ENCODE measurements at regions not wholly inside any gene's neighbourhood (a gene's known extent, or its start where the extent isn't known, plus 50 kb on each side); places are given as distances from the start of the nearest gene placed in this dataset.

DNA sequence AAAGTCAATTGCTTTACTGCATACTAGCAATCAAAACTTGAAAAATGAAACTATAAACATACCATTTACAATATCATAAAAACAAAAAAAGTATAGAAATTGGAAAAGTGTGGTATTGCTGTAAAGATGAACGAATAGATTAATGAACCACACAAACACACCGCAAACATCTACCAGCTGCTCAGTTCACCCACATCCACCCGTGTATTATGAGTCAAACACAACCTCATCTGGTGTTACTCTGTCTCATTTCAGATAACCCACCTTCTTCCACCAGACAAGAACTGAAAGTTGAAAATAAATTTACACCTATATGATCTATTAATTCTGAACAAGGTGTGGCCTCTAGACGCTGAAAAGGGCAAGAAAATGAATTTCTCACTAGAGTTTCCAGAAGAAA lies 53.3 kb downstream of the BLID start:
- no peak for ATAC-seq

DNA sequence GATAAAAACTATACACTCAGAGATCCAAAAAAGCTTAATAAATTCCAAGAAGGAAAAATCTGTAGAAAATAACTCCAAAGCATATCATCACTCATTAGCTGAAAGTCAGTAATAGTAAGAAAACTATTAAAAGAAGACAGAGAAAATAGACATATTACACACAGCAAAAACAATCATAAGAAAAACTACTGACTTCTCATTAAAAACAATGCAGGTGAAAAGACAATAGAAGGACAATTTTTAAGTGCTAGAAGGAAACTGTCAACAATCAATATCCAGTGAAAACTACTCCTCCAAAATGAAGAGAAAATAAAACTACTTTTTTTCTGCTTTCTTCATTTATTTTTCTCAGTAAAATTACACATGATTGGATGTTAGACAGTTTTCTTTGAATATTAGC lies 56.5 kb downstream of the BLID start:
- no peak for ATAC-seq

DNA sequence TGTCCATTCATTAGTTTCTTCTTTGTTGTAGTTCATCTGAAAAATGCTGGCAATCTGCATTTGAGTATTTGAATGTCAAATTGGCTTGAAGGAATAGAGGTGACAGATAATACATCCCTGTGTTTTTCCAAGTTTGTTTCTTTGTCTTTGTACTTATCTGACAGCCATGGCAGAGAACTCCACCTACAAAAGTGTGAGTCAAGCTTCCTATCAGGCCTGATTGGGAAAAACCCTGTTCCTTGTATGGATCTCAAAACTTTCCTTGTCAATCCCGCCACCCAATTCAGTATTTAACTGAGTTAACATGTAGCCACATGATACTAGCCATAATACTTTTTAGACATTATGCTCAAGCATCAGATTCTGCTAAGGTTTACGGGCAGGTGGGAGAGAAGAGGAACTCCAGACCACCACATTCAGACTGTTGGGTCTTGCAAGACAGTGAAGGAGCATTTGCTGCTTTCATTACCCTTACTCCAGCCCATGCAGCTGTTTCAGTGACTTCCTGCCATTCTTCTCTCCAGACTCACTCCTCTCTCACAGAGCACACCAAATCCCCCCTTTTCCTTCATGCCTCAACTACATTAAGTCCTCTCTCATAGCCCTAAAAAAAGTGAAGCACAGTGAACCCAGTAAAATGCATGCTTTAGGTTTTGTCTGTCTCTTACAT lies 65.9 kb downstream of the BLID start:
- ATAC-seq: no peak

DNA sequence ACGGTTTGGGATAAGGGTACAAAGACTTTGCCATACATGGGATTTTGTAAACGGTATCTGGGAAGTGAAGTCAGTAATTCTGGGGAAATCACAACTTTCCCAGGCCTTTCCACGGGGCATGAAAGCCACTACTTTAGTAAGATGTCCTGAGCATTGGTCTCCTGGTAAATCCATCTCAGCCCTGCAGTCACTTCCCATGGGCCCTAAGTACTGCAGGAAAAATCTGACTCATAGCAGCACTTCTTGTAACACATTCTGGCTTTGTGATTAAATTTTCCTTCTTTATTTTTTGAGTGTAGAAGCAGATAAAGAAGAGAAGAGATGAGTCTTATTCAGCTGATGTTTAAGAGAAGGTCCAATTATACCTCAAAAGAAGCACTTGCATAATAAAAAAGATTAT lies 67.6 kb downstream of the BLID start:
- ATAC-seq: no peak

DNA sequence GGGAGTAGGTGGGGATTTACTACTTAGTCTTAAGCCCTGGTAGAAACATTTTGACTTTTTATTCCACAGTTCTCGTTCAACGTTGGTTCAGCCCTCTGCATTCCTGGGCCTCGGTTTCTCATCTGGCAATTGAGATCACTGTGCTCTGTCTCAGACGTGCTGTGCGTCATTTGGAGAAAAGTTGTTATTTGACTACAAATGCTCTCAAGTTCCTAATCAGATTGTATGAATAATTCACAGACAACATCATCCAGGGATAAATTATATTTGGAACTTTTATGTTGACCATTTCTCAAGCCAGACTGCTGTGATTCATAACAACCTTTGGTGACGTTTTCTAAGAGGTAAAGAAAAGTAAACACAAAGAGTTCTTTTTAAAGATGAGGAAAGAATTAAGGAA lies 69.2 kb downstream of the BLID start:
- no peak for ATAC-seq

DNA sequence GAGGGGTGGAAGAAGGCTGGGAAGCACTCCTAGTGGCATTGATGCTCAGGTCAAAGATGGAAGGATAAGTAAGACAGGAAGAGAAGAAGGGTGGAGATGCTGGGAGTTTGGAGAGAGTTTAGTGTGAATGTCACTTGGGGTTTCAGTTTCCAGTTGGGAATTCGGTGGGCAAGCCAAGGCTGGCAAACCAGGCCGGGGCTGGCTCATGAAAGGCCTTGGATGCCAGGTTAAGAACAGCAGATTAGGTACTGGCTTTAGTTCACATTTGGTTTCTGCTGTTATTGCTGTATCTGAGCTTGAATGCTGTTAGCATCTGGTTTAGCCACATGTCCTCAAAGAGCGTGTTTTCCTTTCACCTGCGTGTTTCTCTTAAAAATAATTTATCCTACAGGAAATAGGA lies 69.6 kb downstream of the BLID start:
- ATAC-seq: no peak

DNA sequence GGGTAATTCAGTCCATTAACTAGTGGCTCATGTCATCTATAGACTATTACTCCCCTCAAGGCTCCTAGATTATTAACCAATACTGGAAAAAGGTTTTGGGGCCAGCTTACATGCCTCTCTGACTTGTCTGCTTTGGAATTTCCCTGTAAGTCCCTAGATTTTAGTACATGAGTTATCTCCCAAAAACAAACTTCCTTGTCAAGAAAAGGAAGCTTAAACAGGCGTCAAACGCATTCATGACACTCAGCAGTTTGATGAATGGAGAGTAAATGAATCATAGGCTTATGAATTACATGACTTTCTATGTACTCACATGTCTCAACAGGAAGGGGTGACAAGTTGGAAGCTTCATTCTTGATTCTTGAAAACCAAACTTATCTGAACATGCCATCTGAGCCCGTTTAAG lies 70.8 kb downstream of the BLID start:
- no peak for ATAC-seq

DNA sequence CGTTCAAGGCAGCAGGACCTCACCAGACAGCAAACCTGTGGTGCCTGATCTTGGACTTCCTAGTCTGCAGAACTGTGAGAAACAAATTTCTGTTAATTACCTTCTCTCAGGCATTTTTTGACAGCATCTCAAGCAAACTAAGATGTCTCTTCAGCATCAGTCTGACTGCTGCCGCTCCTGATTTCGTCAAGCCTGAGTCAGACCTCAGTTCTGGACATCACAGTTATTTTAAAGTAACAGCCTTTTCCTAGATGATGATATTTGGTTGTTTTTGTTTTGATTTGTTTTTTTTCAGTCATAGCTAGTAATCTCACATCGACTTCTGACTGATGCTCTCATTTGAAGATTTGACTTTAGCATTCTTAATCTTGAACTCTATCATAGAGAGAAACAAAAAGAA lies 71.9 kb downstream of the BLID start:
- no peak for ATAC-seq

DNA sequence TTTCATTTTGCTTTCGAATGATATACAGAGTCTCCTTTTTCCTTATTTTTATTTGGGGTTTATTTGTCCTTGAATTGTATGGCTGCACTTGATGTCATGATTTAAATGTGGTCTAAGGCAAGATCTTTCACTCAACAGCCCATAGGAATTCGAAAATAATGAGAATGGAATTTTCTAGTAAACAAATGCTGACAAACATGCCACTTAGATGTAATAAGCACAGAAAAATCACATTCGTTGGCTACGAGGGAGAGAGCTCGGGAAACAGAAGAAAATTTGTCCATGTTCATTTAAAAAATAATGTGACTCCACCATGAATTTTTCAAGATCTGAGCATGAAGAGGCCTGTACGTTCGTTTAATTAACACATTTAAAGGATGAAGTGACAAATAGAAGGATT lies 73.0 kb downstream of the BLID start:
- ATAC-seq: no peak

DNA sequence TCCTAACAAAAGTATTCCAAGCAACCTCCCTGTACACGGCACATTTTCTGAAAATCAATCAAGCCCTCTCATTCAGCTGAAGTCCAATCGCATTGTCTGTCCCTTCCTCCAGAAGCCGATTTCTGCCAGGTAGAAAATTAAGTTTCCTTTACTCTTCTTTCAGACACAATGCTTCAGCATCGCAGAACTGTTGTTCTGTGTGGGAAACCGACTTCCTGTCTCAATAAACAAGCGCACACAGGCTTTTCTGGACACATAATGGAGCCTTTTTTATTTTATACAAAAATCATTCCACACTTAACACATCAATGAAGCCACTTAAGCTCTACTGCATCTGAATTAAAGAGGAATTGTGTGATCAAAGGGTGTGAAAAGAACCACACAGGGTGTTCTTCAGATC lies 75.6 kb downstream of the BLID start:
- no peak for ATAC-seq

DNA sequence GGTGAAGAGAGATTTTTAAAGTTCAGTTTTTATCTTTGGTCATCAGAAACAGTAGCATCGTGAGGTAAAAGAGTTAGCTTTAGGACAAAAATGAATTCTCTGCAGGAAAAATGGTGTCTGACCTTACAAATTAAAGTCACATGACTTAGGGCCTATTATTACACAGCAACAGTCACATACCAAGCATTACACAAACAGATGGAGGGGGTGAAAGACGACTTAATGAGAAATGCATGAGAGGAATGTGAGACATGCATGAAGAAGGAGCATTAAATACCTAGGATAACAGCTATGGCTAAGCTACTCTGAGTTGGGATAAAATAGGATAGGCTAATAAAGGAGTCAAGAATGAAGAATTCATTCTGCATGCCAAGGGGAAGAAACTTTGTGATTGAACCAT lies 77.5 kb downstream of the BLID start:
- ATAC-seq: no peak

DNA sequence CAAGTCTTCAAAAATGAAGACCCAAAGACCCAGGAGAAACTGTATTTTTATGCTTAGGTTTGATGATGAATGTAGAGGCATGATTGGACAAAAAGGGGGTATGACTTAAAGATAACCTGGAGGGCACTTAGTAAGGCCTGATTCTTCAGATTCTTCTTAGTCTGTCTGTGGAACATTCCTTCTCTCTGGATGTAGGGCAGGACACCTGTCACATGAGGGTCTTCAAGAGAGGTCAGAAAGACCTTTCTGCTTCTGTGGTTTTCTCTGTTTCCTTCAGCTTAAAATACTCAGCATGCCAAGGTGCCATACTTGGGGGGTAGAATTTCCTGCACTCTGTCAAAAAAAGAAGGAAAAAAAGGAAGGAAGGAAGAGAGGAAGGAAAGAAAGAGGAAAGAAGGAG lies 78.1 kb downstream of the BLID start:
- no peak for ATAC-seq

DNA sequence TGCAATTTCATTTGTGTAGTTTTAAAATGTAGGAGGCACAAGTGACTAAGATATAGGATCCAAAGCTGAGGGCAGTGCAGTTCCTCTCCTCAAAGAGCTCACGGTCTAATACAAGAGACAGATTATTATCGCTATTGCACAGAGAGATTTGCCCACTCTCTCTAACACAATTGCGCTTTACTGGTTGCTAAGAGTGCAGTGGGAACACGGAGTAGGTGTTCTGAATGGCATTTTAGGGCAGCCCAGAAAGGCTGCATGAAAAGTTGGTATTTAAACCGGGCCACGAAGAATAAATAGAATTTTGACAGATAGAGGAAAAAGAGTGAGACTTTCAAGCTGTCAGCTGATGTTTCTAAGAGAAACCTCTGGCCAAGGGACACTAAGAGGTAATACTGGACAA lies 79.5 kb downstream of the BLID start:
- no peak for ATAC-seq

DNA sequence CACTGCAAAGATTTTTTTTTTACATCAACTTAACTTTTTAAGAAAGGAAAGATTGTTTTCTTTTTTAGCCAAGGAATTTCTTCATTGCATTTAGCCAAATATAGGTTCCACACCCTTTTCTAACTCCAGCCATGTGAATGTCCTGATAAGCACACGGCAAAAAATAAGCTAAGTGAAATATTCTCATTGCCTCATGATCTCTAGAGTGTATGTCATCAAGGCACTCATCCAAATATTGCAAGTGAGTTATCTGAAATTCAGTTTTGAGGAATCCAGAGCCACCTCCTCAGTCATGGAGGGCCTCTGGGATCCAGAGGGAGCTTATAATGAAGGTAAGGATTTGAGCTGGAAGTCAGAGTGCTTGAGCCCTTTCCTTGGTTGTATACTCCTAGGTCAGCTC lies 80.0 kb downstream of the BLID start:
- no peak for ATAC-seq

DNA sequence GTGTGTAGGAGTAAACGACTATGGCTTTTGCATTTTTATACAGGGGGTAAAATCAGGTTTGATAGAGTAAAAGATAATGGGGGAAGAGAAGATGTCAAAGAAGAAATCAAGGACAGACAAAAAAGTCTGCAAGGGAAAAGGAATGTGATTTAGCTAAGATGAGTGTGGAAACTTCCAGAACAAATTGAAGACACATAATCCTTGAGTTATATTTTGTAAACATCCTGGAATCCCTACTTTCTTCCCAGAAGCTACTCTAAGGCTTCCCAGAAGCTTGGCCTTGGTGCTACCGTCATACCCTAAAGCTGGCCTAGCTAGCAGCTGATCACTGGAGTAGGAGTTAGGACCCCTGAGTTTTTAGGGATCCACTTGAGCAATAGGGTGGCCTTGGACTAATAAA lies 82.4 kb downstream of the BLID start:
- no peak for ATAC-seq

DNA sequence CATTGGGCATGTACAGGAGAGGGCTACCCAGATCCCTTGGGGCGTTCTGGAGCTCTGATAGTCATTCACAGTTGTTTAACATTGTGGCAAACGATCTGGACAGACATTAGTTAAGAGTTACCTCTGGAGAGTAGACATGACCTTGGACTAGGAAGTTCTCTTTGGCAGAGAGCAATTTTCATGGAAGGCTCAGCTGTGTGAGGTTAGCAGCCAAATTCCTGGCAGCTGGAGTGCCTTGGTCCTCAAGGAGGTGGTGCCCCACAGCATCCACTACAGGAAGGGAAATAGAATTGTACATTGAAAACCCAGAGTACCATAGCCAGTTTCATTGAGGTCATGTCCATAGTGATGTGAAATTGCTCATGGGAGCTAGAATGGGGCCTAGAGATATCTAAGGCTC lies 82.8 kb downstream of the BLID start:
- no peak for ATAC-seq

DNA sequence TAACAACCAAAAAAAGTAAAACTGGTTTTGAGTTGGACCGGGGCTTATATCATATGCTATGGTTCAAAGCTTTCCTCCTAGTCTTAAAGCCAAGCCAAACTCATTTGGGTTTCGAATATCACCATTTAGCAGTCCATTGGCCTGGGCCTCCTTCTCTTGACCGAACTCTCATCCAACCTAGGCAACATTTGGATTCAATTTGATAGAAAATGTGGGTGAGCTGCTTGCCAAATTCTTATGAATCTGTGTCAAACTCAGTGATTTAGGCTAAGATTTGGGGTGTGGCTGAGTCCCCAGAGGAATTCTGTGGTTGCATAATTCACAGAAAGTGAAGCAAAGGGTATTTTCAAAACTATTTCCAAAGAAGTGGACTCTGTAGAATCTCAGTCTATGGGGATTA lies 83.7 kb downstream of the BLID start:
- no peak for ATAC-seq

DNA sequence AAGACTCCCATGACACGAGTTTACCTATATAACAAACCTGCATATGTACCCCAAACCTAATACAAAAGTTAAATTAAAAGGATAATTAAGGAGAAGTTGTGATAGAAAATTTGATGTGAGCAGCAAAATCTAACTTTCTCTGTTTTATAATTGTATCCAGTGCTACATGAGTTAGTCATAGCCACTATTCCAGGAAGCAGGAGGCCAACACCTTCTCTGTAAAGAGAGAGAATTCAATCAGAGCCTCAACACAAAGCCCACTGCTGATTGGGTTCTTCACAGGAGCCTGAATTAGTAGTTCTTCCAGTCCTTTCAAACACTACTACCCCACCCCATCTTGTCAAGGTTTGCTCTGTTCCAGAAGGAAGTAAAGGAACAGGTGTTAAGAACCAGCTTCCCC lies 84.2 kb downstream of the BLID start:
- no peak for ATAC-seq

DNA sequence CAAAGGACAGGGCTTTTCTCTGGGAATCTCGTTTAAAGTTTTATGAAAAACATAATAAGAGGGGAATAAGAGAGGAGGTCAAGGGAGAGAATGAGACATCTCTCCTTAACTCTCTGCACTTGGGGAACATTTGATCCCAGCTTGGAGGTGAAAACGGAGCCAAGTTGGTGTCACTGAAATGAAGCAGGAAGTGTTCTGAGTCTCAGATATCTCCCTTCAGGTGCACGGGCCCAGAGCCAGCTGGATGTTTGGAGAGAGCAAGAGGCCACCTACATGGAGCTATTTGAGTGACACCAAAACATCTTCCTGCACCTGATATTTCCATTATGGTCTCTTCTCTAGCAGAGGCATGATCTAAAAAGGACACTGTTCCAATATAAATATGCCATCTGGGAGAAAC lies 85.7 kb downstream of the BLID start:
- no peak for ATAC-seq

DNA sequence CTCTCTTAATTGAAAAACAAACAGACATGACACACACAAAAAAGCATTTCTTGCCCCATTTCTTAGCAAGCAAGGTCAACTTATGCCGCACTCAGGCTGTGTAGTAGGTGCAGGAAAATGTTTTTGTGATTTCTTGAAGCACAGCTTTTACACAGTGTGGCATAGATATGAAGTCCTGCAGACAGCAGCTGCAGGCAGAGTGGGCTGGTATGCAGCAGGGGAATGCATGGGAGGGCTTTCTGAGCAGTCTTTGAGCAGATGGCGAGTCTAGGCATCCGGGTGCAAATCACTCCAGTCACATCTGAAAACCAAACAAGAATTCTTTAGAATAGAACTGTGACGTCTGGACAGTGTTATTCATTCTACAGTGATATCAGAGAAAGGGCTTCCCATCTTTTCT lies 87.5 kb downstream of the BLID start:
- no peak for ATAC-seq

DNA sequence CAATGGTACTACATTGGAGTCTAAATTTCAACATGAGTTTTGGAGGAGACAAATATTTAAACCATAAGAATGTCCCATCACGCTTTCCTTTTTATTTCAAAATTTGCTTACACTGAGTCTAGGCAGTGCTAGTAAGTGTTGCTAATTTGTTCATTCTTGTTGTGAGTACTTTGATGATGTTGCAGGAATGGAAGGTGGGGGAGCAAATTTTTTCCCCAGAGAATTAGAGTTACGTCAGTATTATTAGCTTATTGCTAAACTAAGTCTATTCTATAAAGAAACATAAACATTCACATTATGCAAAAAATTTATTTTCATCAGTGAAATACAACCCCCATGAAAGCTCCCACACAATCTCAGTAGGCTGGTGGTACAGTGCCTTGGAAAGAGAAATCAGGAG lies 88.0 kb downstream of the BLID start:
- ATAC-seq: no peak

DNA sequence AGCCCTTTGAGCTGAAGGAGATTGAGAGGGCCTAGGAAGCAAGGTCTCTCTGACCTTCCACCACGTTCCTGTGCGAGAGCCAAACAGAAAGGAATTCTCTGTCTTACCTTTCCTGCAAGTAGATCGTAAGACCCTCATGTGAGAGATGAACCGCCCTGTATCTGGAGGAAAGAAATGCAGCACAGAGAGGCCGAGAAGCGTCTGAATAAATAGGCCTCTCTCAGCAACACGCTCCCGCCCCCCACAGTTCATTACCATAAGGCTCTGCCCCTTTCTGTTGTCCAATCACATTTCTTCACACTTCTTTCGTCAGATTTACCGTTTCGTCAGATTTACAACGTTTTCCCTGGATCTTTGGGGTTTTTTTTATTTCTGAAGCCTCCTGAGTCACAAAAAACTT lies 90.3 kb downstream of the BLID start:
- no peak for ATAC-seq

DNA sequence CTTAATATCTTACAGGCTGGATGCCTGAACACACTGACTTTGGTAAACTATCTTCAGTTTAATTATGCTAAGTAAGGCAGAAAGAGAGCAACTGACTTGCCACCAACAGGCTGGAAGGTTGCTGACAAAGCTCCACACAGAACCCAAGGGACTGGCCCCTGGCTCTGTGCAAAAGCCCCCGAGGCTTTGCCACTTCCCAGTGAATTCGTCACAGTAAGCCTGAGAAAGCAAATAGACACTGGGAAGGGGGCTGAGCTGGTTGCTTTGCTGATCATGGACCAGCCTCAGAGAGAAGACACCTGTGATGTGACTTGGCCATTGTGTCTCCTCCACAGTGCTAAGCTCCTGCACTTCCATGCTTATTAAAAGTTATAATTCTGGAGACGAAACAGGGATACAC lies 91.7 kb downstream of the BLID start:
- no peak for ATAC-seq

DNA sequence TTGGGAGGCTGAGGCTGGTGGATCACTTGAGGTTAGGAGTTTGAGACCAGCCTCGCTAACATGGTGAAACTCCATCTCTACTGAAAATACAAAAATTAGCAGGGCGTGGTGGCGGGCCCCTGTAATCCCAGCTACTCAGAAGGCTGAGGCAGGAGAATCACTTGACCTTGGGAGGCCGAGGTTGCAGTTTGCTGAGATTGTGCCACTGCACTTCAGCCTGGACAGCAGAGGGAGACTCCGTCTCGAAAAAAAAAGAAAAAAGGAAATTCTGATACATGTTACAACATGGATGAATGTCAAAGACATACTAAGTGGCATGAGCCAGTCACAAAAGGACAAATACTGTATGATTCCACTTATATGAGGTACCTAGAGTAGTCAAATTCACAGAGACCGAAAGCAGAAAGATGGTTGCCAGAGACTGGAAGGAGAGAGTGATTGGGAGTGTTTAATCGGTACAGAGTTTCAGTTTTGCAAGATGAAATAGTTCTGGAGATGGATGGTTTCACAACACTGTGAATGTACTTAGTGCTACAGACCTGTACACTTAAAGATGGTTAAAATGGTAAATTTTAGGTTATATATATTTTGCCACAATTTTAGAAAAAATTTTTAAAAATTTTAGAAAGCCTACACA lies 92.3 kb downstream of the BLID start:
- ATAC-seq: no peak

DNA sequence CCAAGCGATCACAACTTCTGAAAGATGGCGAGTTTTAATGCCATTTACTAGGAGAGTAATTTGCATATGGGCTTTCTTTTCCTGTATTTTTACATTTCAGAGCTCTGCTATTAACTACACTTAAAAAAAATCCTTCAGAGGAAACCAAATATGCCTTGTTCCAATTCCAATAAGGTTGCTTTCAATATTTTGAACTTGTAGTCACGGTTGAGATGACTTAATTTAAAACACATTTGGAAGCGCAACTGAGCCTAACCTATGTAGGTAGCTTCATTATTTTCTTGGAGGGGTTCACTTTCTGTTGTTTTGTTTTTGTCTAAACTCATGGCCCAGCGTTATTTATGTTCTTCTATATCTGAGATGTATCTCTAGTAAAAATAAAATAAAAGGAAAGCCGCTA lies 93.4 kb downstream of the BLID start:
- ATAC-seq: no peak

All from activated CD4-positive, CD25-positive, alpha-beta regulatory T cell treated with anti-CD3 and anti-CD28 coated beads, Interleukin-2, amount 50 U/mL, for 24 hours (primary cell).